H54 (cell line): ENCODE measurements at regions not wholly inside any gene's neighbourhood (a gene's known extent, or its start where the extent isn't known, plus 50 kb on each side); places are given as distances from the start of the nearest gene placed in this dataset.

ENCODE experiments used
- DNase-seq: peaks from one replicate; pipeline ENCODE4 v3.0.0; 2011; ENCODE audit warnings: low spot score, mixed read lengths; ENCODE audit not compliant: insufficient read length
- FAIRE-seq: peaks from 3 replicates; lab custom pipeline; 2011; peaks lifted over from hg19 to GRCh38; lab: Jason Lieb, UNC
- POLR2A ChIP-seq: IDR thresholded peaks from 2 replicates; pipeline ENCODE4 v1.6.1; 2011; ENCODE audit warnings: low read depth, mild to moderate bottlenecking, low read length

DNA sequence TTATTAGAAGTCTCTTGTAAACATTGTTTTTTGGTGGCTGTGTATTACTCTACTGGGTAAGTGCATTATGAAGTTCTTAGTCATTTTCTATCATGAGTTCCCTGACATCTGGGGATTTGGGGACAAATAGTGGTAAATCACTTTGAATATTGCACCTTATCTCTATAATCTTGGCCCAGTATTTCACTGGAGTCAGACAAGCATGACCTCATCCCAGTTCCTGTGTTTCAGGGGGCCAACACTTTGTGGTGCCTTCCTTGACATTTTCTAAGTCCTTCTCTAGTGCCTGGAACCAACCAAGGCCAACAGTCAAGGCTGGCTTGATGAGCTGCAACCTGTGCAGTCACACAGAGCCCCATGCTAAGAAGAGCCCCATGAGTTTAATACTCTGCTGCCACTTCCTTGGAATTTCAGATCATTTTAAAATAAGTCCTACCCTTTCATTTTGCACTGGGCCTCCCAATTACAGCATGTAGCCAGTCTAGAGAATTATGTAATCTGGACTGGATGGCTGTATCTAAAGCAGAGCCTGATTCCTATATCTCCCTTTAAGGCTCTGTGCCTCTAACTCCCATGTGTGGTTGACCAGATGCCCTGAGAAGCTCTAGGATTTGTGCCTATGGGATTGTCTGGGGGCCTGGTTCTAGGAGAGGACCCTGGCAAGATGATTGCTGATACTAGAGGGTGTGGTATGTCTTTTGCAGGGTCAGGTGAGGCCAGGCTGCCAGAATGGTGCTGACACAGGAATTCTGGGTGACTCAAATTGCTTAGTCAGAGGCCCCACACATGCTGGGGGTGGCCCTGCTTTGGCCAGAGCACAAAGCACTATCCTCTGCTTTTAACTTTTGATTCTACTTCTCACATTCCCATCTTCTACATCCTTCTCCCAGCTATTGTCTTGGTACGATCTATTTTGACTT lies 319.6 kb upstream of the TBC1D5 start:
- FAIRE-seq (peak; percentile 91), DNase-seq (peak; percentile 40)
- TF ChIP-seq POLR2A: no peak

- FAIRE-seq: no peak
Observed at GRCh38 chr3:18058666-18059065, 316.2 kb upstream of the TBC1D5 start.

DNA sequence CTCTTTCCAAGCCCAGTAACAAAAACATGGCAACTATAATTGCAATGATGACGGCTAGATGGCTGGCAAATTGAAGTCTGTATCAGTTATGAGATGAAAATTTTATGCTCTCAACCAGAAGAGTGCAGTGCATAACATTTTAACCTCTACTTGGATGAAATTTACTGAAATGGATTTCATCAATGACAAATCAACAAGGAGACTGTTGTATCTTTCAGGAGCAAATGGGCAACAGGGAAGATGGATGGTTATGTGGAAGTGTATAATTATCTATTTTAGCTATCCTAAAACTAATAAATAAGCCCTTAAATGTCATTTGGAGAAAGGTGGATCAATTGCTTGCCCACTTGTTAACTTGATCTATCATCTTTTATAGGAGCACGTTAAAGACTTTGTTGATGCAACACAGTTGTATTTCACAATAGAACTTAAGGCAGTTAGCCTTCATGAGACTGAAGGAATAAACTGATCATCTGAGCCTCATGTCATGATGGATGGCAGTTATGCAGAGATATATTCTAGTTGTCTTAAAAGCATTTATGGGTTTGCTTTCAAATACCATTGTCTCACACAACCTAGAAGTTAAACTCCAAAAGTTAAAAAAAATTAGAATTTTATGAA lies 315.1 kb upstream of the TBC1D5 start:
- FAIRE-seq (no peak), DNase-seq (no peak)
- no peak for TF ChIP-seq POLR2A

More at GRCh38 chr3:18058666-18059065, 316.2 kb upstream of the TBC1D5 start:
- no peak for DNase-seq
- TF ChIP-seq POLR2A: no peak

GRCh38 chr3:18054625-18055024 lies 312.2 kb upstream of the TBC1D5 start:
- DNase-seq (no peak), FAIRE-seq (no peak)
- TF ChIP-seq POLR2A: no peak

DNA sequence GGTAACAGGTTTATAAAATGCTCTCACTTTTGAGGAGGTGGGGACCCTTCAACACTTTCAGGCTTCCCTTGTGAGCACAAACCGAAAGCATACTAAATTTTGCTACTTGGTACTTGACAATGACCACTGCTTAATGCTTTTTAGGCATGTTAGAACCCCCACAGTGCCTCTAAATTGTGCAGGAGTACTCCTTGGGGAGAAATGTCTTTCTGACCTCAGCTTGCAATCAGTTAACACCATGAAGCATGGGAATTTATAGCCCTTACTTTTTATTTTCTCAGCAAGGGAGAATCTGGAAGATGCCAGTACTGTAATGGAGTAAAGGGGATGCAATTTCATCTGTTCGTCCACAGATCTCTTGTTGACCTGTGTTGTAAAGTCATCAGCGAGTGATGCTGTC lies 308.9 kb upstream of the TBC1D5 start:
- FAIRE-seq: peak; percentile 68
- no peak for DNase-seq
- TF ChIP-seq POLR2A: no peak

- FAIRE-seq (no peak), DNase-seq (no peak)
- TF ChIP-seq POLR2A: no peak
Observed at GRCh38 chr3:18049096-18049495, 306.7 kb upstream of the TBC1D5 start.

DNA sequence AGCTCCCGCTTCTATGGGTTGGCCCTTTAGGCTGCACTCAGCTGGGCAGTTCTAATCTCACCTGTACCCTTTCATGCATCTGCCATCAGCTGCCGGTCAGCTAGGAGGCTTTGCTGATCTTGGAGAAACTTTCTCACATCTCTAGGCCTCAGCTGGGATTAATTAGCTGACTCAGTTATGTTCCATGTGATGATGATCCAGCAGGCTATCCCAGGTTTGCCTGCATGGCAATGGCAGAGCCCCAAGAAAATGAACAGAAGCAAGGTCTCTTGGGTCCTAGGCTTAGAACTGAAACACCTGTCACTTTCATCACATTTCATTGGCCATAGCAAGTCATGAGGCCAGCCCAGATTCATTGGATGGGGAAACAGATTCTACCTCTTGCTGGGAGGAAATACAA lies 304.6 kb upstream of the TBC1D5 start:
- no peak for FAIRE-seq
- TF ChIP-seq POLR2A: no peak
- DNase-seq: no peak

DNA sequence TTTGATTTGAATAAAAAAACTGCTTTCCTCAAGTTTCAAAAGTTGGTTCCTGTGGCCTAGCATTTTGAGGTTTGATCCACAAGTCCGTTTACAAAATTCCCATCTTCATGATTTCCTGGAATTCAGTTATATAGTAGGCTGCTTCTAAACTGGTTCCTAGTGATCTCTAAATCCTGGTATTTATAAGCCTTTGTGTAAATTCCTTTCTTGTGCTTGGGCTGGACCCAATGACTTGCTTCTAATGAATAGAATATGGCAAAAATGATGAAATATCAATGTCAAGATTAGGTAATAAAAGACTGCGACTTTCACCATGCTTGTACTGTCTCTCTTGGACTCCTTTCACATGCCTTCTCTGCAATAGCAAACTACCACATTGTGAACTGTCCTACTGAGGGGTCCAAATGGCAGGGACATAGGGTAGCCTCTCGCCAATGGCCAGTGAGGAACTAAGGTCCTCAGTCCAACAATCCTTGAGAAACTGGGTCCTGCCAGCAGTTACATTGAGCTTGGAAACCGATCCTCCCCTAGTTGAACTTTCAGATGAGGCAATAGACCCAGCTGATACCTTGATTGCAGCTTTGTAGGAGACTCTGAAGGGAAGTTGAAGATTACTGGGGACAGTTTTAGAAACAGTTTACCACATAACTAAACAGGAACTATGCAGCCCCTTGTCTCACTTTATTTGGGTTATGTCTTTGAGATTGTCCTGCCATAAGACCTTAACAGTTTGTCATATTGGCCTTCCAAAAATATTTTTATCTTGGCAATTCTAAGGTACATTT lies 303.9 kb upstream of the TBC1D5 start:
- no peak for DNase-seq
- no peak for TF ChIP-seq POLR2A
- FAIRE-seq: no peak

- DNase-seq: no peak
- FAIRE-seq: no peak
- TF ChIP-seq POLR2A: no peak
Observed at GRCh38 chr3:18044971-18045880, 302.8 kb upstream of the TBC1D5 start.

- no peak for FAIRE-seq
- TF ChIP-seq POLR2A: no peak
Observed at GRCh38 chr3:18044191-18044590, 301.8 kb upstream of the TBC1D5 start.

GRCh38 chr3:18036450-18036815 lies 294.0 kb upstream of the TBC1D5 start:
- no peak for DNase-seq
- no peak for TF ChIP-seq POLR2A
- FAIRE-seq: no peak

More at GRCh38 chr3:18044191-18044590, 301.8 kb upstream of the TBC1D5 start:
- no peak for DNase-seq

- no peak for FAIRE-seq
- no peak for DNase-seq
- no peak for TF ChIP-seq POLR2A
Observed at GRCh38 chr3:18035641-18036449, 293.4 kb upstream of the TBC1D5 start.
